ENCODE measurements at regions not wholly inside any gene's neighbourhood (a gene's known extent, or its start where the extent isn't known, plus 50 kb on each side); places are given as distances from the start of the nearest gene placed in this dataset.
"Not testable (repeated sequence)": the region's sequence is repeated elsewhere in the genome, so short reads cannot be mapped to it uniquely, and the experiment has no call there.

- H3K27me3 ChIP-seq (ENCODE audit: insufficient read depth, insufficient read length): no peaks in the 10 kb centered on the region
- no peak for DNase-seq (ENCODE audit: low read depth, low spot score)
- TF ChIP-seq YY1 (IDR thresholded peaks at IDR 0.05; ENCODE audit: insufficient read depth, insufficient read length) (no peak), ZNF274 (IDR thresholded peaks at IDR 0.05; ENCODE audit: low read depth, low read length) (no peak), SUZ12 (IDR thresholded peaks at IDR 0.05; ENCODE audit: extremely low read depth, insufficient read depth, insufficient read length) (no peak)
- H3K4me3 ChIP-seq (ENCODE audit: insufficient read length, low read depth): no peak overlapping the region
- no peak overlapping the region for H3K9ac ChIP-seq (ENCODE audit: insufficient read length, low read depth)
- no peaks in the 10 kb centered on the region for H3K4me1 ChIP-seq (ENCODE audit: insufficient read depth, insufficient read length)
- no peaks in the 10 kb centered on the region for H3K36me3 ChIP-seq (ENCODE audit: insufficient read depth, insufficient read length, low read length)
- no peaks in the 10 kb centered on the region for H3K9me3 ChIP-seq (ENCODE audit: insufficient read depth, low read length)
These were observed 93.2 kb downstream of the ZNF22 start for GRCh38 chr10:45093945-45094344.

GRCh38 chr10:45095286-45095685 is 94.6 kb downstream of the ZNF22 start:
- Histone ChIP-seq H3K4me1 (ENCODE audit: insufficient read depth, insufficient read length) (no peaks in the 10 kb centered on the region), H3K4me3 (ENCODE audit: insufficient read length, low read depth) (no peak overlapping the region)
- no peak for DNase-seq (ENCODE audit: low read depth, low spot score)

GRCh38 chr10:45096001-45096400 is 95.3 kb downstream of the ZNF22 start:
- H3K36me3 ChIP-seq (ENCODE audit: insufficient read depth, insufficient read length, low read length): no peaks in the 10 kb centered on the region
- H3K27me3 ChIP-seq (ENCODE audit: insufficient read depth, insufficient read length): no peaks in the 10 kb centered on the region
- no peak for TF ChIP-seq SUZ12 (IDR thresholded peaks at IDR 0.05; ENCODE audit: extremely low read depth, insufficient read depth, insufficient read length)
- H3K9me3 ChIP-seq (ENCODE audit: insufficient read depth, low read length): no peaks in the 10 kb centered on the region
- H3K4me3 ChIP-seq (ENCODE audit: insufficient read length, low read depth): no peak overlapping the region
- DNase-seq (ENCODE audit: low read depth, low spot score): no peak
- no peaks in the 10 kb centered on the region for H3K4me1 ChIP-seq (ENCODE audit: insufficient read depth, insufficient read length)
- H3K9ac ChIP-seq (ENCODE audit: insufficient read length, low read depth): no peak overlapping the region

More at GRCh38 chr10:45095286-45095685, 94.6 kb downstream of the ZNF22 start:
- H3K36me3 ChIP-seq (ENCODE audit: insufficient read depth, insufficient read length, low read length): no peaks in the 10 kb centered on the region
- no peaks in the 10 kb centered on the region for H3K9me3 ChIP-seq (ENCODE audit: insufficient read depth, low read length)
- H3K9ac ChIP-seq (ENCODE audit: insufficient read length, low read depth): no peak overlapping the region
- TF ChIP-seq SUZ12 (IDR thresholded peaks at IDR 0.05; ENCODE audit: extremely low read depth, insufficient read depth, insufficient read length): no peak
- TF ChIP-seq YY1 (IDR thresholded peaks at IDR 0.05; ENCODE audit: insufficient read depth, insufficient read length): no peak
- TF ChIP-seq ZNF274 (IDR thresholded peaks at IDR 0.05; ENCODE audit: low read depth, low read length): no peak
- H3K27me3 ChIP-seq (ENCODE audit: insufficient read depth, insufficient read length): no peaks in the 10 kb centered on the region

GRCh38 chr10:45100429-45100828 is 99.7 kb downstream of the ZNF22 start:
- TF ChIP-seq YY1 (IDR thresholded peaks at IDR 0.05; ENCODE audit: insufficient read depth, insufficient read length): no peak
- no peak for TF ChIP-seq SUZ12 (IDR thresholded peaks at IDR 0.05; ENCODE audit: extremely low read depth, insufficient read depth, insufficient read length)
- no peak for TF ChIP-seq ZNF274 (IDR thresholded peaks at IDR 0.05; ENCODE audit: low read depth, low read length)
- DNase-seq (ENCODE audit: low read depth, low spot score): no peak
- no peaks in the 10 kb centered on the region for H3K9me3 ChIP-seq (ENCODE audit: insufficient read depth, low read length)
- H3K4me3 ChIP-seq (ENCODE audit: insufficient read length, low read depth): no peak overlapping the region
- no peaks in the 10 kb centered on the region for H3K4me1 ChIP-seq (ENCODE audit: insufficient read depth, insufficient read length)
- no peaks in the 10 kb centered on the region for H3K27me3 ChIP-seq (ENCODE audit: insufficient read depth, insufficient read length)
- no peaks in the 10 kb centered on the region for H3K36me3 ChIP-seq (ENCODE audit: insufficient read depth, insufficient read length, low read length)
- no peak overlapping the region for H3K9ac ChIP-seq (ENCODE audit: insufficient read length, low read depth)

GRCh38 chr10:45104674-45105073 is 104.0 kb downstream of the ZNF22 start:
- Histone ChIP-seq H3K4me3 (ENCODE audit: insufficient read length, low read depth) (no peak overlapping the region), H3K27me3 (ENCODE audit: insufficient read depth, insufficient read length) (no peaks in the 10 kb centered on the region), H3K9me3 (ENCODE audit: insufficient read depth, low read length) (no peaks in the 10 kb centered on the region), H3K9ac (ENCODE audit: insufficient read length, low read depth) (no peak overlapping the region), H3K4me1 (ENCODE audit: insufficient read depth, insufficient read length) (no peaks in the 10 kb centered on the region), H3K36me3 (ENCODE audit: insufficient read depth, insufficient read length, low read length) (no peaks in the 10 kb centered on the region)
- TF ChIP-seq ZNF274 (IDR thresholded peaks at IDR 0.05; ENCODE audit: low read depth, low read length) (no peak), SUZ12 (IDR thresholded peaks at IDR 0.05; ENCODE audit: extremely low read depth, insufficient read depth, insufficient read length) (no peak), YY1 (IDR thresholded peaks at IDR 0.05; ENCODE audit: insufficient read depth, insufficient read length) (no peak)
- no peak for DNase-seq (ENCODE audit: low read depth, low spot score)

GRCh38 chr10:45105309-45105708 is 104.6 kb downstream of the ZNF22 start:
- not testable (repeated sequence) for H3K27me3 ChIP-seq (ENCODE audit: insufficient read depth, insufficient read length); H3K4me3 ChIP-seq (ENCODE audit: insufficient read length, low read depth); H3K9ac ChIP-seq (ENCODE audit: insufficient read length, low read depth); H3K9me3 ChIP-seq (ENCODE audit: insufficient read depth, low read length); H3K36me3 ChIP-seq (ENCODE audit: insufficient read depth, insufficient read length, low read length); DNase-seq (ENCODE audit: low read depth, low spot score); H3K4me1 ChIP-seq (ENCODE audit: insufficient read depth, insufficient read length)

GRCh38 chr10:45106236-45106856 is 105.6 kb downstream of the ZNF22 start:
- no peak for TF ChIP-seq ZNF274 (IDR thresholded peaks at IDR 0.05; ENCODE audit: low read depth, low read length)
- TF ChIP-seq SUZ12 (IDR thresholded peaks at IDR 0.05; ENCODE audit: extremely low read depth, insufficient read depth, insufficient read length): no peak
- TF ChIP-seq YY1 (IDR thresholded peaks at IDR 0.05; ENCODE audit: insufficient read depth, insufficient read length): no peak
- H3K4me3 ChIP-seq (ENCODE audit: insufficient read length, low read depth): no peak overlapping the region
- no peak overlapping the region for H3K9ac ChIP-seq (ENCODE audit: insufficient read length, low read depth)
- no peaks in the 10 kb centered on the region for H3K36me3 ChIP-seq (ENCODE audit: insufficient read depth, insufficient read length, low read length)
- no peaks in the 10 kb centered on the region for H3K9me3 ChIP-seq (ENCODE audit: insufficient read depth, low read length)
- H3K27me3 ChIP-seq (ENCODE audit: insufficient read depth, insufficient read length): no peaks in the 10 kb centered on the region
- DNase-seq (ENCODE audit: low read depth, low spot score): no peak
- H3K4me1 ChIP-seq (ENCODE audit: insufficient read depth, insufficient read length): no peaks in the 10 kb centered on the region

- Histone ChIP-seq H3K9ac (ENCODE audit: insufficient read length, low read depth) (no peak overlapping the region), H3K27me3 (ENCODE audit: insufficient read depth, insufficient read length) (no peaks in the 10 kb centered on the region), H3K4me3 (ENCODE audit: insufficient read length, low read depth) (no peak overlapping the region), H3K36me3 (ENCODE audit: insufficient read depth, insufficient read length, low read length) (no peaks in the 10 kb centered on the region), H3K9me3 (ENCODE audit: insufficient read depth, low read length) (no peaks in the 10 kb centered on the region), H3K4me1 (ENCODE audit: insufficient read depth, insufficient read length) (no peaks in the 10 kb centered on the region)
- TF ChIP-seq ZNF274 (IDR thresholded peaks at IDR 0.05; ENCODE audit: low read depth, low read length) (no peak), YY1 (IDR thresholded peaks at IDR 0.05; ENCODE audit: insufficient read depth, insufficient read length) (no peak), SUZ12 (IDR thresholded peaks at IDR 0.05; ENCODE audit: extremely low read depth, insufficient read depth, insufficient read length) (no peak)
- no peak for DNase-seq (ENCODE audit: low read depth, low spot score)
These were observed 110.8 kb downstream of the ZNF22 start for GRCh38 chr10:45111509-45111908.

- not testable (repeated sequence) for H3K9me3 ChIP-seq (ENCODE audit: insufficient read depth, low read length); H3K9ac ChIP-seq (ENCODE audit: insufficient read length, low read depth); H3K4me3 ChIP-seq (ENCODE audit: insufficient read length, low read depth); DNase-seq (ENCODE audit: low read depth, low spot score); H3K27me3 ChIP-seq (ENCODE audit: insufficient read depth, insufficient read length); H3K36me3 ChIP-seq (ENCODE audit: insufficient read depth, insufficient read length, low read length); H3K4me1 ChIP-seq (ENCODE audit: insufficient read depth, insufficient read length)
These were observed 117.2 kb downstream of the ZNF22 start for GRCh38 chr10:45117940-45118339.

All from NT2/D1 (cell line).